Glutamatergic neuron (in vitro differentiated cells): ENCODE measurements at regions not wholly inside any gene's neighbourhood (a gene's known extent, or its start where the extent isn't known, plus 50 kb on each side); places are given as distances from the start of the nearest gene placed in this dataset.

Experiments used
- DNase-seq: peaks from one replicate; pipeline ENCODE4 v3.0.0; 2022
- H3K27ac Mint-ChIP-seq: one replicate; pipeline ENCODE4 v1.8.0; 2020; ENCODE audit warnings: mild to moderate bottlenecking, mixed read lengths, inconsistent platforms; ENCODE audit not compliant: unreplicated experiment
- H3K27me3 Mint-ChIP-seq: one replicate; pipeline ENCODE4 v1.8.0; 2020; ENCODE audit warnings: mild to moderate bottlenecking, moderate library complexity, mixed read lengths, inconsistent platforms; ENCODE audit not compliant: unreplicated experiment
- H3K36me3 Mint-ChIP-seq: one replicate; pipeline ENCODE4 v1.8.0; 2020; ENCODE audit warnings: mild to moderate bottlenecking, mixed read lengths, inconsistent platforms; ENCODE audit not compliant: unreplicated experiment
- H3K4me1 Mint-ChIP-seq: one replicate; pipeline ENCODE4 v1.8.0; 2020; ENCODE audit warnings: mild to moderate bottlenecking, low read depth, mixed read lengths, inconsistent platforms; ENCODE audit not compliant: unreplicated experiment
- H3K4me3 Mint-ChIP-seq: one replicate; pipeline ENCODE4 v1.8.0; 2020; ENCODE audit warnings: mild to moderate bottlenecking, mixed read lengths, inconsistent platforms; ENCODE audit not compliant: unreplicated experiment
- H3K9me3 Mint-ChIP-seq: one replicate; pipeline ENCODE4 v1.8.0; 2020; ENCODE audit warnings: mild to moderate bottlenecking, moderate library complexity, mixed read lengths, inconsistent platforms; ENCODE audit not compliant: unreplicated experiment
- CTCF ChIP-seq: fragments of 200-600 bp; sonication (generic); IDR thresholded peaks from one replicate; pipeline ENCODE4 v1.5.0; 2021; ENCODE audit not compliant: partially characterized antibody, unreplicated experiment

- Mint-ChIP-seq H3K27ac (no peak overlapping the region), H3K9me3 (peaks cover 3% of the 10 kb centered on the region), H3K4me1 (peaks cover 10% of the 10 kb centered on the region), H3K4me3 (no peak overlapping the region), H3K27me3 (no peaks in the 10 kb centered on the region), H3K36me3 (no peaks in the 10 kb centered on the region)
- no peak for TF ChIP-seq CTCF
- DNase-seq, result no peak
These were observed 359.6 kb downstream of the MEIS1 start for GRCh38 chr2:66794551-66794950.

DNA sequence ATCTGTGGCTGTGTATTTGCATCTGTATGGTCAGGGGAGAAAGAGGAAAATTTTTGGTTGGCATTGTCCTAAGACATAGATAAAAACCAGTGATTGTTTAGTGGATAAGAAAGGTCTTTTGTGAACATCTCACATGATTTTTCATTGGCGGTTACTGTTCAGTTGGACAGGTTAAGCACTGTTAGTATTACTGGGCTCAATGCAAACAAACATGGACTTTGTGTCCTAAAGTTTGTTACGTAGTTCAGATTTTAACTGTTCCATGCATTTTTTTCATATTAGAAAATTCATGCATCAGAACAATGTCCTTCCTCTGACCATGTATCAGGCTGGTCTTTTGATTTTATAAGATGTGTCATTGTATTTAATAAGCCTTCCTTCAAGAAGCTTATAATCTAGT, 368.0 kb downstream of the MEIS1 start:
- H3K36me3 Mint-ChIP-seq, result no peaks in the 10 kb centered on the region
- TF ChIP-seq CTCF, result no peak

DNA sequence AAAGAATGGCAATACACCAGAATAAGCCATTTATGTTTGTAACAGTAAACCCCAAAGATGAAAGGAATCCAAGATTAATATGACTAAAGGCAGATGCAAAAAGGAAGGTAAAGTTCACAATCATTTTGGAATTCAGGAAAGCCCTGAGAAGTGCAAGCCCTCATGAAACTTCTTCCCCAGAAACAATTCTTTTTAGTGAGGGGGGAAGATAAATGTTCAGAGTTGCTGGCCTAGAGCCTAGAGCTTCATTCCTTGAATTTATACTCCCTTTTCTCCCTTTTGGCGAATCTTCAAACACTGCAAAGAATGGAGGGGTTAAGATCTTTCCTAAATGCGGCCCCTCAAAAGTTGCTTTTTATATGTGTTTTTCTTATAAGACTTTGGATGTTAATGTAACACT, 368.8 kb downstream of the MEIS1 start:
- no peak overlapping the region for H3K27ac Mint-ChIP-seq
- no peak for DNase-seq
- H3K9me3 Mint-ChIP-seq, result no peaks in the 10 kb centered on the region
- H3K27me3 Mint-ChIP-seq, result peaks cover 2% of the 10 kb centered on the region
- no peaks in the 10 kb centered on the region for H3K36me3 Mint-ChIP-seq
- no peaks in the 10 kb centered on the region for H3K4me1 Mint-ChIP-seq
- TF ChIP-seq CTCF, result no peak
- no peak overlapping the region for H3K4me3 Mint-ChIP-seq

More for the DNA sequence above, 368.0 kb downstream of the MEIS1 start:
- no peak for DNase-seq
- H3K4me3 Mint-ChIP-seq, result no peak overlapping the region
- H3K27ac Mint-ChIP-seq, result no peak overlapping the region
- H3K9me3 Mint-ChIP-seq, result no peaks in the 10 kb centered on the region
- peaks cover 2% of the 10 kb centered on the region for H3K27me3 Mint-ChIP-seq
- H3K4me1 Mint-ChIP-seq, result no peaks in the 10 kb centered on the region

- peaks cover 2% of the 10 kb centered on the region for H3K27me3 Mint-ChIP-seq
- H3K4me1 Mint-ChIP-seq, result no peaks in the 10 kb centered on the region
- no peak overlapping the region for H3K27ac Mint-ChIP-seq
- TF ChIP-seq CTCF, result no peak
- no peaks in the 10 kb centered on the region for H3K9me3 Mint-ChIP-seq
- H3K36me3 Mint-ChIP-seq, result no peaks in the 10 kb centered on the region
- no peak for DNase-seq
- H3K4me3 Mint-ChIP-seq, result no peak overlapping the region
These were observed 370.3 kb downstream of the MEIS1 start for GRCh38 chr2:66805016-66805865.

GRCh38 chr2:66805968-66806367, 371.0 kb downstream of the MEIS1 start:
- DNase-seq, result no peak
- Mint-ChIP-seq H3K27me3 (peaks cover 2% of the 10 kb centered on the region), H3K4me1 (no peaks in the 10 kb centered on the region), H3K9me3 (no peaks in the 10 kb centered on the region), H3K36me3 (no peaks in the 10 kb centered on the region), H3K27ac (no peak overlapping the region), H3K4me3 (no peak overlapping the region)
- TF ChIP-seq CTCF, result no peak
